GM12878 (cell line): ENCODE measurements at regions not wholly inside any gene's neighbourhood (a gene's known extent, or its start where the extent isn't known, plus 50 kb on each side); places are given as distances from the start of the nearest gene placed in this dataset.

Source experiments
- EZH2 ChIP-seq: IDR thresholded peaks from 2 replicates; pipeline ENCODE4 v1.6.1; 2012; ENCODE audit warnings: low read depth, mild to moderate bottlenecking, control low read depth, inconsistent platforms, low read length, borderline replicate concordance; ENCODE audit not compliant: control insufficient read depth
- NFIC ChIP-seq: IDR thresholded peaks from 2 replicates; pipeline ENCODE4 v1.6.1; 2012; ENCODE audit warnings: low read depth, mild to moderate bottlenecking, inconsistent platforms, low read length, moderate library complexity
- POLR2A ChIP-seq: IDR thresholded peaks from 2 replicates; pipeline ENCODE4 v1.6.1; 2011; ENCODE audit warnings: low read depth, mild to moderate bottlenecking, low read length
- SREBF1 ChIP-seq: IDR thresholded peaks from 2 replicates; pipeline ENCODE4 v1.6.1; 2012; ENCODE audit warnings: mild to moderate bottlenecking, low read length
- ZBED1 ChIP-seq: IDR thresholded peaks from 2 replicates; pipeline ENCODE4 v1.6.1; 2016; ENCODE audit warnings: borderline replicate concordance
- ZZZ3 ChIP-seq: IDR thresholded peaks from 2 replicates; pipeline ENCODE4 v1.6.1; 2011; ENCODE audit warnings: low read depth; ENCODE audit not compliant: control insufficient read depth, insufficient read length
- TF ChIP-seq, protein P1 (sequence below): fragments of 450-650 bp; IDR thresholded peaks from 2 replicates; pipeline ENCODE4 v1.6.1; 2017; ENCODE audit warnings: mild to moderate bottlenecking, moderate library complexity
- TF ChIP-seq, protein P2 (sequence below), 3 experiments: IDR thresholded peaks in 2 of 3; conservative IDR thresholded peaks in 1 of 3; 2 replicates each; pipeline ENCODE4 v1.5.1; 2011; ENCODE audit warnings: low read depth in 3 of 3, low read length in 3 of 3, mild to moderate bottlenecking in 3 of 3, control low read depth in 2 of 3, moderate library complexity in 2 of 3, inconsistent platforms in 1 of 3, mixed read lengths in 1 of 3; ENCODE audit not compliant: control insufficient read depth in 2 of 3, insufficient read depth in 1 of 3; ENCODE audit errors: extremely low read depth in 1 of 3
- TF ChIP-seq, protein P3 (sequence below): fragments of 450-650 bp; IDR thresholded peaks from 2 replicates; pipeline ENCODE4 v1.6.1; 2017; ENCODE audit warnings: mild to moderate bottlenecking

DNA sequence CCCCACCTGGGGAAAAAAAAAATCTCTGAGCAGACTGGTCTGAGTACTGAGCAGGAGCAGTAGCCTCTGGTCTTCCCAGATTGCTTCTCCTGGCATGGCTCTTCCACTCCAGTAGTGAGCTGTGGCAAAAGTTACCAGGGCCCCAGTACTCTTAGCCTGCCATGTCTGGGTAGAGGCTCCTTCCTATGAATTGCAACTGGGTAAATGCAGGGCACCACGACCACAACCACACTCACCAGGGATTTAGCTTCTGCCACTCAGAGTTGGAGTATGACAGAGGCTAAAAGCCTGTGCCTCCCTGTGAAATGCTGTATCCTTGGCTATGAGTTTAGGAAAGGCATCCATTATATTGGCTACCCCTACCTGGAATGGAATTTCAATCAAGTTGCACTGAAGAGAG lies 67.9 kb upstream of the CCDC54 start:
- TF ChIP-seq, protein P1, sequence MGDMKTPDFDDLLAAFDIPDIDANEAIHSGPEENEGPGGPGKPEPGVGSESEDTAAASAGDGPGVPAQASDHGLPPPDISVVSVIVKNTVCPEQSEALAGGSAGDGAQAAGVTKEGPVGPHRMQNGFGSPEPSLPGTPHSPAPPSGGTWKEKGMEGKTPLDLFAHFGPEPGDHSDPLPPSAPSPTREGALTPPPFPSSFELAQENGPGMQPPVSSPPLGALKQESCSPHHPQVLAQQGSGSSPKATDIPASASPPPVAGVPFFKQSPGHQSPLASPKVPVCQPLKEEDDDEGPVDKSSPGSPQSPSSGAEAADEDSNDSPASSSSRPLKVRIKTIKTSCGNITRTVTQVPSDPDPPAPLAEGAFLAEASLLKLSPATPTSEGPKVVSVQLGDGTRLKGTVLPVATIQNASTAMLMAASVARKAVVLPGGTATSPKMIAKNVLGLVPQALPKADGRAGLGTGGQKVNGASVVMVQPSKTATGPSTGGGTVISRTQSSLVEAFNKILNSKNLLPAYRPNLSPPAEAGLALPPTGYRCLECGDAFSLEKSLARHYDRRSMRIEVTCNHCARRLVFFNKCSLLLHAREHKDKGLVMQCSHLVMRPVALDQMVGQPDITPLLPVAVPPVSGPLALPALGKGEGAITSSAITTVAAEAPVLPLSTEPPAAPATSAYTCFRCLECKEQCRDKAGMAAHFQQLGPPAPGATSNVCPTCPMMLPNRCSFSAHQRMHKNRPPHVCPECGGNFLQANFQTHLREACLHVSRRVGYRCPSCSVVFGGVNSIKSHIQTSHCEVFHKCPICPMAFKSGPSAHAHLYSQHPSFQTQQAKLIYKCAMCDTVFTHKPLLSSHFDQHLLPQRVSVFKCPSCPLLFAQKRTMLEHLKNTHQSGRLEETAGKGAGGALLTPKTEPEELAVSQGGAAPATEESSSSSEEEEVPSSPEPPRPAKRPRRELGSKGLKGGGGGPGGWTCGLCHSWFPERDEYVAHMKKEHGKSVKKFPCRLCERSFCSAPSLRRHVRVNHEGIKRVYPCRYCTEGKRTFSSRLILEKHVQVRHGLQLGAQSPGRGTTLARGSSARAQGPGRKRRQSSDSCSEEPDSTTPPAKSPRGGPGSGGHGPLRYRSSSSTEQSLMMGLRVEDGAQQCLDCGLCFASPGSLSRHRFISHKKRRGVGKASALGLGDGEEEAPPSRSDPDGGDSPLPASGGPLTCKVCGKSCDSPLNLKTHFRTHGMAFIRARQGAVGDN = no peak
- TF ChIP-seq, protein P2, sequence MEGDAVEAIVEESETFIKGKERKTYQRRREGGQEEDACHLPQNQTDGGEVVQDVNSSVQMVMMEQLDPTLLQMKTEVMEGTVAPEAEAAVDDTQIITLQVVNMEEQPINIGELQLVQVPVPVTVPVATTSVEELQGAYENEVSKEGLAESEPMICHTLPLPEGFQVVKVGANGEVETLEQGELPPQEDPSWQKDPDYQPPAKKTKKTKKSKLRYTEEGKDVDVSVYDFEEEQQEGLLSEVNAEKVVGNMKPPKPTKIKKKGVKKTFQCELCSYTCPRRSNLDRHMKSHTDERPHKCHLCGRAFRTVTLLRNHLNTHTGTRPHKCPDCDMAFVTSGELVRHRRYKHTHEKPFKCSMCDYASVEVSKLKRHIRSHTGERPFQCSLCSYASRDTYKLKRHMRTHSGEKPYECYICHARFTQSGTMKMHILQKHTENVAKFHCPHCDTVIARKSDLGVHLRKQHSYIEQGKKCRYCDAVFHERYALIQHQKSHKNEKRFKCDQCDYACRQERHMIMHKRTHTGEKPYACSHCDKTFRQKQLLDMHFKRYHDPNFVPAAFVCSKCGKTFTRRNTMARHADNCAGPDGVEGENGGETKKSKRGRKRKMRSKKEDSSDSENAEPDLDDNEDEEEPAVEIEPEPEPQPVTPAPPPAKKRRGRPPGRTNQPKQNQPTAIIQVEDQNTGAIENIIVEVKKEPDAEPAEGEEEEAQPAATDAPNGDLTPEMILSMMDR (IDR thresholded peaks at IDR 0.05 in 2 of 3, conservative IDR thresholded peaks at IDR 0.05 in 1 of 3; ENCODE audit: control insufficient read depth in 2 of 3, extremely low read depth in 1 of 3, insufficient read depth in 1 of 3, low read depth in 3 of 3, low read length in 3 of 3) = no peak
- no peak for TF ChIP-seq SREBF1
- no peak for TF ChIP-seq NFIC
- TF ChIP-seq EZH2 = no peak
- TF ChIP-seq ZZZ3 = no peak
- TF ChIP-seq POLR2A = no peak
- no peak for TF ChIP-seq ZBED1
- TF ChIP-seq, protein P3, sequence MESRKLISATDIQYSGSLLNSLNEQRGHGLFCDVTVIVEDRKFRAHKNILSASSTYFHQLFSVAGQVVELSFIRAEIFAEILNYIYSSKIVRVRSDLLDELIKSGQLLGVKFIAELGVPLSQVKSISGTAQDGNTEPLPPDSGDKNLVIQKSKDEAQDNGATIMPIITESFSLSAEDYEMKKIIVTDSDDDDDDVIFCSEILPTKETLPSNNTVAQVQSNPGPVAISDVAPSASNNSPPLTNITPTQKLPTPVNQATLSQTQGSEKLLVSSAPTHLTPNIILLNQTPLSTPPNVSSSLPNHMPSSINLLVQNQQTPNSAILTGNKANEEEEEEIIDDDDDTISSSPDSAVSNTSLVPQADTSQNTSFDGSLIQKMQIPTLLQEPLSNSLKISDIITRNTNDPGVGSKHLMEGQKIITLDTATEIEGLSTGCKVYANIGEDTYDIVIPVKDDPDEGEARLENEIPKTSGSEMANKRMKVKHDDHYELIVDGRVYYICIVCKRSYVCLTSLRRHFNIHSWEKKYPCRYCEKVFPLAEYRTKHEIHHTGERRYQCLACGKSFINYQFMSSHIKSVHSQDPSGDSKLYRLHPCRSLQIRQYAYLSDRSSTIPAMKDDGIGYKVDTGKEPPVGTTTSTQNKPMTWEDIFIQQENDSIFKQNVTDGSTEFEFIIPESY = no peak
